ENCODE measurements at regions not wholly inside any gene's neighbourhood (a gene's known extent, or its start where the extent isn't known, plus 50 kb on each side); places are given as distances from the start of the nearest gene placed in this dataset.
A peak's percentile ranks its signal among the peaks of the same experiment; 100 is the strongest.

DNA sequence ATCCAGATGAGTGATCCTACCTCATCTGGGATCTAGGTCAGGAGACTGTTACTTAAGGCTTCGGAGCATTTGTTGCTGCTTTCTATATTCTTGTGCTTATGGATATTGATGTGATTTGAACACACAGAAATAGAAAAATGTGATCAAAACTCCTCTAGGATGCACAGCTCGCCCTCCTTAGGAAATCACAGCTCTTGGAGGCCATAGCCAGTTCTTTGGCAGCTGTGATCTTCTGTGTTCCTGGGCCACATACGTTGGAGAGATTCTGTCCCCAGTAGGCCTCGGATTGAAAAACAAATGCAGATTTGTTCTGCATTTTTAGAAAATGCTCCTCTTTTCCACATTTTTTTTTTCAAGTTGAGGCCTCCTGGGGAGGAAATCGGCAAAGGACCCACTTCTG is 437.4 kb upstream of the THBS1 start:
- DNase-seq (no peak), ATAC-seq (no peak)
- 85% methylated on average over 5 of the region's 5 CpGs for WGBS
- intact Hi-C loops (cut with DNase I), result no loop called here
- no peak overlapping the region for H3K4me3 ChIP-seq (ENCODE audit: low read length)
- no peak overlapping the region for H3K27ac ChIP-seq (ENCODE audit: low read length)
- H3K4me1 ChIP-seq (ENCODE audit: control insufficient read depth, insufficient read depth, low read length), result no peaks in the 10 kb centered on the region
- H3K27me3 ChIP-seq (ENCODE audit: control insufficient read depth, insufficient read depth), result no peaks in the 10 kb centered on the region
- H3K9me3 ChIP-seq (ENCODE audit: control insufficient read depth, low read length), result no peaks in the 10 kb centered on the region

DNA sequence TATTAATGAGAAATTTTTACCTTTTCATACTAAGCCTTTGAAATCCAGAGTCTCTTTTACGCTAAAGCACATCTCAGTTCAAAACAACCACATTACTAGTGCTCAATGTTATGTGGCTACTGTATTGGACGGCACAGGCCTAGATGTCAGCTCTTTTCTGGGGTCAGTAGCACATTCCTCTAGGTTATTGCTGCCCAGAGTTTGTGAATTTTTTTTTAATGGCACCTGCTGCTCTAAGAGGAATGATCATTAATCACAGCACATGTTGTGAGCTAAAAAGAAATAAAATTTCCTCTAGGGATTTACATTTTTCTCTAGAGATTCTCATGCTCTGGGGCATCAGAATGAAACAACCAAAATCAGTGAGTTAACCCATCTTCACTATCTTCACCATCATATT is 436.8 kb upstream of the THBS1 start:
- no peak overlapping the region for H3K4me3 ChIP-seq (ENCODE audit: low read length)
- 92% methylated on average over 2 of the region's 2 CpGs for WGBS
- H3K4me1 ChIP-seq (ENCODE audit: control insufficient read depth, insufficient read depth, low read length), result no peaks in the 10 kb centered on the region
- H3K27ac ChIP-seq (ENCODE audit: low read length), result no peak overlapping the region
- ATAC-seq (no peak), DNase-seq (no peak)
- no peaks in the 10 kb centered on the region for H3K9me3 ChIP-seq (ENCODE audit: control insufficient read depth, low read length)
- H3K27me3 ChIP-seq (ENCODE audit: control insufficient read depth, insufficient read depth), result no peaks in the 10 kb centered on the region
- intact Hi-C loops (cut with DNase I), result no loop called here

- H3K4me3 ChIP-seq (ENCODE audit: low read length), result no peak overlapping the region
- no peaks in the 10 kb centered on the region for H3K4me1 ChIP-seq (ENCODE audit: control insufficient read depth, insufficient read depth, low read length)
- ATAC-seq, result no peak
- no peaks in the 10 kb centered on the region for H3K27me3 ChIP-seq (ENCODE audit: control insufficient read depth, insufficient read depth)
- no peak overlapping the region for H3K27ac ChIP-seq (ENCODE audit: low read length)
- intact Hi-C loops (cut with DNase I), result no loop called here
- H3K9me3 ChIP-seq (ENCODE audit: control insufficient read depth, low read length), result no peaks in the 10 kb centered on the region
- 80% methylated on average over 2 of the region's 2 CpGs for WGBS
- DNase-seq, result no peak
Observed at GRCh38 chr15:39144613-39145499, 436.0 kb upstream of the THBS1 start.

DNA sequence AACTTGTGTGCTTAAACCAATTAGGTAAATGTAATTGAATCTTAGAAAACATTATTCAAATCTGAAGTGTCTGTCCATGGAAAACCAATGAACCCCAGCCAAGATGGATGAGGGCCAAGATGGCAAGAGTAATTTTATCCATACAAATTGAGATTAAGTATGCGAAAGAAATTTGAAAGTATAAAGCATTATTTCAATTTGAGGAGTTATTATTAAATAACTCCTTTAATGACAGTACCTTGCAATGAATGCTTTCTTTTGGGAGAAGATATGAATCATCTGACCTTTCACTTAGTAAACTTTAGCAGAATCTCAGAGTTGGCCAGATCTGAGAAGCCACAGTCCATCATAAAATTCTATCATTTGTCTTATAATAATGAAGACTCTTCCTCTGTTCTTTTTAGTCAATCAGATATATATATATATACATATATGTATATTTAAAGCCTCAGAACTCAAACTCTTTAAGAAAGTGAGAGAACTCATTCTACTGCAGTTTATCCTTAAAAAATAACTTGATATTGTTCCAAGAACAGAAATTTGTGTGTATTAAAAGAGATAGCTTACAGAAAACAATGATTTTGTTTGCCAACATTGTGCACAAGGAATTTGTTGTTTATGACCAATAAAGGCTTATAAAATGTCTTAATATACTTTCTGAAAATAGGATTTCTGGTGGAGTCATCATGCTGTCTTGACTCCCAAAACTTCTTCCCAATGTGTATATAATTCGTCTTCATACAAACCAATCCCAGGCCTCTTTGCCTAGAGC is 434.8 kb upstream of the THBS1 start:
- H3K4me3 ChIP-seq (ENCODE audit: low read length), result no peak overlapping the region
- no peaks in the 10 kb centered on the region for H3K9me3 ChIP-seq (ENCODE audit: control insufficient read depth, low read length)
- WGBS, result 75% methylated on average over 2 of the region's 2 CpGs
- ATAC-seq (no peak), DNase-seq (no peak)
- H3K4me1 ChIP-seq (ENCODE audit: control insufficient read depth, insufficient read depth, low read length), result no peaks in the 10 kb centered on the region
- no peaks in the 10 kb centered on the region for H3K27me3 ChIP-seq (ENCODE audit: control insufficient read depth, insufficient read depth)
- intact Hi-C loops (cut with DNase I), result no loop called here
- H3K27ac ChIP-seq (ENCODE audit: low read length), result no peak overlapping the region

DNA sequence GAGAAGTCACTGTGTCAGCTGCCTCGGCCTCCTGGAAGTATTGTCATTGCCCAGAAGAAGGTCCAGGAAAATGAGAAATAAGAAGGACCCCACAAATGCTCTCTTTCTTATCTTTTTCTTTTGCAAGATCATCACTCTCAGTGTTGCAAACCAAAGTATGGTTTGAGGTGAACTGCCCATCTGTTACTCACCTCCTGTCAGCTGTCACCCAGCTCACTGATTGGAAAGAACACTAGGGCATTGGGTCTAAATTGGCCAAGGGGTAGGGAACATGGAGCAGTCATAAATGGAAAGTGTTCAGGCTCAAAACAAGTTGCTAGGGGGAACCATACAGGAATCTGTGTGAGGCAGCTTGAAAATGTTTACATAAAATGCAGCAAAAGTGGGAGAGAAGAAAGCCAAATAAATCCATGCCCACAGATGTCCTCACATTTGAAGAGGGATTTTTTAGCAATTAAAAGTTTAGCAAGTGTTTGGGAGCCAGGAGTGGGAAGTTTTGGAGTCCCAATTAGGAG is 431.2 kb upstream of the THBS1 start:
- no peak for ATAC-seq
- H3K9me3 ChIP-seq (ENCODE audit: control insufficient read depth, low read length), result no peaks in the 10 kb centered on the region
- peaks cover 2% of the 10 kb centered on the region for H3K4me1 ChIP-seq (ENCODE audit: control insufficient read depth, insufficient read depth, low read length)
- H3K27ac ChIP-seq (ENCODE audit: low read length), result no peak overlapping the region
- intact Hi-C loops (cut with DNase I), result no loop called here
- no peaks in the 10 kb centered on the region for H3K27me3 ChIP-seq (ENCODE audit: control insufficient read depth, insufficient read depth)
- no peak overlapping the region for H3K4me3 ChIP-seq (ENCODE audit: low read length)
- 89% methylated on average over 1 of the region's 1 CpG for WGBS
- no peak for DNase-seq

GRCh38 chr15:39151545-39151944 is 429.3 kb upstream of the THBS1 start:
- no peak for ATAC-seq
- Histone ChIP-seq H3K4me3 (ENCODE audit: low read length) (no peak overlapping the region), H3K27ac (ENCODE audit: low read length) (no peak overlapping the region), H3K4me1 (ENCODE audit: control insufficient read depth, insufficient read depth, low read length) (peaks cover 4% of the 10 kb centered on the region), H3K9me3 (ENCODE audit: control insufficient read depth, low read length) (no peaks in the 10 kb centered on the region), H3K27me3 (ENCODE audit: control insufficient read depth, insufficient read depth) (no peaks in the 10 kb centered on the region)
- intact Hi-C loops (cut with DNase I), result no loop called here
- 77% methylated on average over 2 of the region's 2 CpGs for WGBS
- DNase-seq, result no peak

DNA sequence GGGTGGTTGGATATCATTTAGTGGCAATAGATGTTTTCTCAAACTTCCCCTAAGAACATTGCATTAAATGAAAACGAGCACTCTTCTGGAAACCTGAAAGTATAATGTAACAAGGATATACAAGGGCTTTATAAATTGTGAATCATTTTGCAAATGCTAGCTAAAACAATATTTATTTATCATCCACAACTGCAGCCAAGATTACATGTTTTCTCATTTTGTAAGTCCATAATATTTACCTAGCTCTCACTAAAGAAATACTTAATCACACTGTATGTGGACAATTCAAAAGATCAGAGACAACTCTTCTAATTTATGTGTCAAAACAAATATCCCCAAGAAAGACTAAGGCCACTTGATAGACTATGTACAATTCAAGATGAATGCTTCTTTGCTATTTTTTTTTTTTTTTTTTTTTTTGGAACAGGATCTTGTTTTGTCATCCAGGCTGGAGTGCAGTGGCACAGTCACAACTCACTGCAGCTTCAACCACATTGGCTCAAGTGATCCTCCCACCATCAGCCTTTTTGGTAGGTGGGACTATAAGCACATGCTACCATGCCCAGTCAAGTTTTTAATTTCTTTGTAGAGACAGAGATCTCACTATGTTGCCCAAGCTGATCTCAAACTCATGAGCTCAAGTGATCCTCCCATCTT is 427.7 kb upstream of the THBS1 start:
- ATAC-seq, result no peak
- peaks cover 4% of the 10 kb centered on the region for H3K4me1 ChIP-seq (ENCODE audit: control insufficient read depth, insufficient read depth, low read length)
- no peaks in the 10 kb centered on the region for H3K9me3 ChIP-seq (ENCODE audit: control insufficient read depth, low read length)
- H3K27me3 ChIP-seq (ENCODE audit: control insufficient read depth, insufficient read depth), result no peaks in the 10 kb centered on the region
- 93% methylated on average over 1 of the region's 1 CpG for WGBS
- H3K4me3 ChIP-seq (ENCODE audit: low read length), result no peak overlapping the region
- intact Hi-C loops (cut with DNase I), result no loop called here
- H3K27ac ChIP-seq (ENCODE audit: low read length), result no peak overlapping the region
- DNase-seq, result no peak

GRCh38 chr15:39153716-39154115 is 427.2 kb upstream of the THBS1 start:
- no peak overlapping the region for H3K4me3 ChIP-seq (ENCODE audit: low read length)
- intact Hi-C loops (cut with DNase I), result no loop called here
- WGBS, result 80% methylated on average over 2 of the region's 2 CpGs
- ATAC-seq (no peak), DNase-seq (no peak)
- no peaks in the 10 kb centered on the region for H3K9me3 ChIP-seq (ENCODE audit: control insufficient read depth, low read length)
- no peaks in the 10 kb centered on the region for H3K27me3 ChIP-seq (ENCODE audit: control insufficient read depth, insufficient read depth)
- peaks cover 4% of the 10 kb centered on the region for H3K4me1 ChIP-seq (ENCODE audit: control insufficient read depth, insufficient read depth, low read length)
- H3K27ac ChIP-seq (ENCODE audit: low read length), result no peak overlapping the region

DNA sequence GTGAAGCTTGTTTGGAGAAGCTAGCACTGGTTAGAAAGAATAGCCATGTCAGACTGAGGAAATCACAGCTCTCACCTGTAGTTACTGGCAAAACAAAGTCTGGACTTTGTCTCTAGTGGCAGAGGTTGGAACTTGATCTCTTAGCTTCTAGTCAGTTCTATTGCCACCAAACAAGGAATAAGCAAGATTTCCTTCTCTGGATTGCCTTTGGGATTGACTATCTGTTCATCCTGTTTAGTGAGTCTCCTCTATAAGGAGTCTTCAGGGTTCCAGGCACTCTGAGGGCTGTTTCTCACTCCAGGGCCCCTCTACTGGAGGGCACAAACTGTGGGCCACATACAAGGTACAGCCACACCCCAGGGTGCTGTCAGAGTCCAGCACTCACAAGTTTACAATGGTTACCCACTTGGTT is 426.6 kb upstream of the THBS1 start:
- Histone ChIP-seq H3K4me3 (ENCODE audit: low read length) (no peak overlapping the region), H3K27ac (ENCODE audit: low read length) (no peak overlapping the region), H3K9me3 (ENCODE audit: control insufficient read depth, low read length) (no peaks in the 10 kb centered on the region), H3K4me1 (ENCODE audit: control insufficient read depth, insufficient read depth, low read length) (peaks cover 4% of the 10 kb centered on the region), H3K27me3 (ENCODE audit: control insufficient read depth, insufficient read depth) (no peaks in the 10 kb centered on the region)
- intact Hi-C loops (cut with DNase I), result no loop called here
- DNase-seq (no peak), ATAC-seq (no peak)

GRCh38 chr15:39154776-39155175 is 426.1 kb upstream of the THBS1 start:
- 85% methylated on average over 4 of the region's 4 CpGs for WGBS
- no peak for ATAC-seq

DNA sequence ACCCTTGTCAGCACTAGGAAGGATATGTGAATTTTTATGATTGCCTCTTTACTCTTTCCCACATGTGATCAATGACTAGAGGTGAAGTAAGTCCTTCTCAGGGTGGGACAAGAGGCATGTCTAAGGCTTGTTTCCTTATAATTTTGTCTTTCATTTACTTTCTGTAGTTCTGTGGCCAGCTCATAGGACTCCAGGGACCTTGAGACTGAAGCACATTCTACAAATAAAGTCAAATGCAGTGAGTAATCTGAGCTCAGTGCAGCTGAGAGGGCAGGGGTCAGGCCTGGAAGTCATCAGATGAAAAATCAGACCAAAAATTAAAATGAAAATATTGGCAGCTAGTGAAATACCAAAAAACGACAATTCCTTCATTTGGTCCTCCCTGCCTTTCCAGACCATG is 424.7 kb upstream of the THBS1 start:
- 61% methylated on average over 1 of the region's 1 CpG for WGBS

More at GRCh38 chr15:39154776-39155175, 426.1 kb upstream of the THBS1 start:
- H3K9me3 ChIP-seq (ENCODE audit: control insufficient read depth, low read length), result no peaks in the 10 kb centered on the region
- no peak for DNase-seq
- intact Hi-C loops (cut with DNase I), result no loop called here
- H3K27ac ChIP-seq (ENCODE audit: low read length), result no peak overlapping the region
- no peak overlapping the region for H3K4me3 ChIP-seq (ENCODE audit: low read length)
- H3K4me1 ChIP-seq (ENCODE audit: control insufficient read depth, insufficient read depth, low read length), result peaks cover 4% of the 10 kb centered on the region
- no peaks in the 10 kb centered on the region for H3K27me3 ChIP-seq (ENCODE audit: control insufficient read depth, insufficient read depth)

More for the DNA sequence above, 424.7 kb upstream of the THBS1 start:
- Histone ChIP-seq H3K27me3 (ENCODE audit: control insufficient read depth, insufficient read depth) (no peaks in the 10 kb centered on the region), H3K27ac (ENCODE audit: low read length) (no peak overlapping the region), H3K9me3 (ENCODE audit: control insufficient read depth, low read length) (no peaks in the 10 kb centered on the region), H3K4me3 (ENCODE audit: low read length) (no peak overlapping the region), H3K4me1 (ENCODE audit: control insufficient read depth, insufficient read depth, low read length) (peaks cover 4% of the 10 kb centered on the region)
- intact Hi-C loops (cut with DNase I), result no loop called here
- peak; percentile 67 to 81 for ATAC-seq
- peak; percentile 25 to 49 (median 28) for DNase-seq
